HFF-Myc (cell line): ENCODE measurements at regions not wholly inside any gene's neighbourhood (a gene's known extent, or its start where the extent isn't known, plus 50 kb on each side); places are given as distances from the start of the nearest gene placed in this dataset.

Experiments used
- DNase-seq: peaks from one replicate; pipeline ENCODE4 v3.0.0-alpha.2; 2011; ENCODE audit warnings: low read depth; ENCODE audit errors: extremely low read depth
- H3K4me3 ChIP-seq: replicated peaks from 2 replicates; pipeline ENCODE4 v1.5.1; 2011; ENCODE audit warnings: low read depth, mild to moderate bottlenecking, control low read depth, low read length
- TF ChIP-seq, protein P1 (sequence below): IDR thresholded peaks from 2 replicates; pipeline ENCODE4 v1.5.1; 2012; ENCODE audit warnings: mild to moderate bottlenecking, low read depth, low read length, control low read depth; ENCODE audit errors: missing control alignments

DNA sequence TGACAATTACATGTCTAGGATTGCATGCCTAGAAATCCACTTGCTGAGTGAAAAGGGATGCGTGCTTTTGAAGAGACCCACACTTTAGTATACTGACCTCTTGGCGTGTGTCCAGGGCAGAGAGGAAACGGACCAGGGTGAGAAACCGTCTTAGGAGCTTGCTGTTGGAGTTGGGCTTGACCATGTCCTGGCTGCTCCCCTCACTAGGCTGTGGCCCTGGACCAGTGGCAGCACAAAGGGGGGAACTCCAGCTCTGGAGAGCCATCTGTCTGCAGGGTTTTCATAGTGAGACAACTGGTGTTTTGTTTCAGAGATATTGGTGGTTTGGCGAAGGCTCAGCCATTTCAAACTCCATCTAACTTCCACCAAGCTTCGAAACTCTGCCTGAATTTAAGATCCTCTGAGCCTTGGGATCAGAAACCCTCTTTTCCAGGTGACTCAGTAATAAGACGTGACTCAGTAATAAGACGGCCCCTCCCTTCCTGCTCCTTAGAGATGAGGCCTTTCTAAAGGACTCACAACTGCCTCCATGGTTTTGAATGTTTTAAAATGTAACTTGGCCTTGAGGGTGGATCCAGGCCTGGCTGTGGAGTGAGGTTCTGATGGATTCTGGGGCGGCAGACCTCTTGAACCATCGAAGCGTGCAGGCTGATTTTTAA lies 165.8 kb downstream of the MELK start:
- TF ChIP-seq, protein P1, sequence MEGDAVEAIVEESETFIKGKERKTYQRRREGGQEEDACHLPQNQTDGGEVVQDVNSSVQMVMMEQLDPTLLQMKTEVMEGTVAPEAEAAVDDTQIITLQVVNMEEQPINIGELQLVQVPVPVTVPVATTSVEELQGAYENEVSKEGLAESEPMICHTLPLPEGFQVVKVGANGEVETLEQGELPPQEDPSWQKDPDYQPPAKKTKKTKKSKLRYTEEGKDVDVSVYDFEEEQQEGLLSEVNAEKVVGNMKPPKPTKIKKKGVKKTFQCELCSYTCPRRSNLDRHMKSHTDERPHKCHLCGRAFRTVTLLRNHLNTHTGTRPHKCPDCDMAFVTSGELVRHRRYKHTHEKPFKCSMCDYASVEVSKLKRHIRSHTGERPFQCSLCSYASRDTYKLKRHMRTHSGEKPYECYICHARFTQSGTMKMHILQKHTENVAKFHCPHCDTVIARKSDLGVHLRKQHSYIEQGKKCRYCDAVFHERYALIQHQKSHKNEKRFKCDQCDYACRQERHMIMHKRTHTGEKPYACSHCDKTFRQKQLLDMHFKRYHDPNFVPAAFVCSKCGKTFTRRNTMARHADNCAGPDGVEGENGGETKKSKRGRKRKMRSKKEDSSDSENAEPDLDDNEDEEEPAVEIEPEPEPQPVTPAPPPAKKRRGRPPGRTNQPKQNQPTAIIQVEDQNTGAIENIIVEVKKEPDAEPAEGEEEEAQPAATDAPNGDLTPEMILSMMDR, result no peak
- H3K4me3 ChIP-seq, result no peak overlapping the region
- no peak for DNase-seq

DNA sequence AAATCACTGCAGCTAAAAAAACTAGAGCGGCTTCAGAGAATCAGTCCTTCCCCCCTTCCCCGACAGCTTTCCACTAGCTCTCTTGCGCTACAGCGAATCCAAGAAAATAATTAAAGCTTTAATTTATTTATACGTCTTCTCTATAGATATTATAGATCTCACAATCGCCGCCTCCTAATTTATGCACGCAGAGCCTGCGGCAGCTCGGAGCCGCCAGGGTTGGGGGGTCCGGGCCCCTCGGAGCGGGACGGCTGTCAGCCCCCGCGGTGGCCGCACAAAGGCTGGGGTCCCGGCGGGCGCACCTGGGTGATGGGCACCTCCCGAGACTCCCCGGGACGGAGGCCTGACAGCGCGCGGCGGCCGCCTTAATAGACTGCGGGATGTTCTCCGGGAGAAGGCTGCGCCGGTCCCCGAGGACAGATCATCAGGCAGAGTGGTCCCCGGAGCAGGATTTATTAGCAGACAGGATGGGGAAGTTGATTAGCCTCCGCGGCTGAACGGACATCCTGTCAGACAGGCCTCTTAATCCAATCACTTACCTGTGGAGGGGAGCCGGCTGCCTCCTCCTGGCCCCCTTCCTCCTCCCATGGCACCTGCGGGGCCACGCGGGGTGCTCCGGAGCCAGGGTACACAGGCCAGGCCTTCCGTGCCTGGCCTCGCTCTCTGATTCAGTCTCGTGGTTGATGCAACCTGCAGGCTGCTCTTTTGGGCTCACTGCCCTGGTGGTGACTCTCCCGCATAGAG lies 166.8 kb downstream of the MELK start:
- TF ChIP-seq, protein P1, result no peak
- no peak overlapping the region for H3K4me3 ChIP-seq
- DNase-seq, result no peak

DNA sequence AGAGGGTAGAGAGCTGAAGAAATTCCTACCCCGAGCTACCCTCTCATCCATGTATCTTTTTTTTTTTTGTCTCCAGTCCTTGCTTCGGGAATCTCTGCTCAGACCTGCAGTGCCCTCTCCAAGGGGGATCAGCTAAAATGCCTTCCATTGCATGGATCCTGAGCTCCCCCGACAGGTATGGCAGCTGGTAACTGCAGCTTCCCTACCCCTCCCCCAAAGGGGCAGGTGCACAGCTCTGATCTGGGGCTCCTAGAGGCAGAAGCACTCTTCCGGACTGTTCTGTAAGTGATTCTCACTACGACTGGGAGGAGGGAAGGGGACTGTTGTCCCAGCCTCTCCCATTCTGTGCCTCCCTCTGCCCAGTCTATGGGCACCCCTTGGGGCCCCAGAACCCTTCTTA lies 169.6 kb downstream of the MELK start:
- H3K4me3 ChIP-seq, result no peak overlapping the region
- DNase-seq, result no peak
- TF ChIP-seq, protein P1, result no peak

DNA sequence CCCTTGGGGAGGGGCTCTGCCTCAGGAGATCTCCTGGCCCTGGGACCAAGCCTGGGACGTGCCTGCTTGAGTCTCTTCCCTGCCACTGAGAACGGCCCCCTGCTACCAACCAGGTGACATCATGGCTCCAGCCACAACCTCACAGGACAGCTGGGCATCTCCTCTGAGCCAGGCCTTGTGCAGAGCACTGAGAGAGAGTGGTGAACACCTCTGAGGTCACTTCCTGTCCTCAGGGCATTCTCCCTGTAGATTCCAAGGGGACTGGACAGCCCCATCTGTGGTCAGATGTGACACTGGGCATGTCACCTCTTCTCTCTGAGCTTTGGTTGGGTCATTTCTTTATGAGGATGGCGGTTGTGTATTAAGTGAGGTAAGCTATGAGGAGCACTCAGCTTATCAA lies 172.0 kb downstream of the MELK start:
- TF ChIP-seq, protein P1, result no peak
- no peak overlapping the region for H3K4me3 ChIP-seq
- DNase-seq, result no peak

DNA sequence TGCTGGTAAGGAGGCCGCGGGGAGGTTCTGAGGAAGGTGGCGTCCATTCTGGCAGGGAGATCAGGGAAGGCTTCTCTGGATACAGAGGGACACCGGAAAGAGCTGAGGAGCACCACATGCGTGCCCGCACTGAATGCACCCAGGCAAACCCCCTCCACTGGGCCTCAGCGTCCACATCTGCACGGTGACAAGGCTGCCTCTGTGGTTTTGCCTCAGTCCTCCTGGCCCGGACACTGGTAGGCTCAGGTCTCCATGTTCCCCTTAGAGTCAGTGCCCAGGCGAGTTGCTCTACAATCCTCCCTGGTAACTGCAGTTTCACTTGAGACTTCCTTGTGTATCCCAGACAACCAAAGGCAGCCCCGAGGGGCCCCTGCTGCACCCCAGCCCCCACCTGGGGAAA lies 173.3 kb downstream of the MELK start:
- TF ChIP-seq, protein P1, result no peak
- H3K4me3 ChIP-seq, result no peak overlapping the region
- DNase-seq, result no peak

DNA sequence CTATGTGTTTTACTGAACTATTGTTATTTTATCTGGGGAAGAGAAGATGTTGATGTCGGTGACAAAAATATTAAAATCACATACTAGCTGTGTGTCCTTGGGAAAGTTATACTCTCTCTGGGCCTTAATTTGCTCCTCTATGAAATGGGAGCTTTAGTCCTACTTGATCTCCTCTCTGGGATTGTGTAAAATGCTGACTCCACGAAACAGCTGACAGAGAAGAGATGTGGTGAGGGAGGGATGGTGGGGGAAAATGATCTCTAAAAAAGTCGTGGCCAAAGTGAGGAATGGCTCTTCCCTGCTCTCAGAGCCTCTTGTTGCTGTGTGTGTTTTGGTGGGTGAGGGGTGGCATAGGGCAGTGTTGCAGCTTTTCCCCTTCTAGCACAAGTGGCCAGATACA lies 173.7 kb downstream of the MELK start:
- no peak for DNase-seq
- no peak overlapping the region for H3K4me3 ChIP-seq
- TF ChIP-seq, protein P1, result no peak
